Endothelial cell of umbilical vein (primary cell): ENCODE measurements at regions not wholly inside any gene's neighbourhood (a gene's known extent, or its start where the extent isn't known, plus 50 kb on each side); places are given as distances from the start of the nearest gene placed in this dataset.

Source experiments
- BruUV-seq: library from RNA; stranded (reverse); fragments of 400-500 nt; replicated peaks from 2 replicates; lab custom pipeline; 2021; lab: Mats Ljungman, UMichigan
- CTCF ChIA-PET: fragments of 300-600, 350-600 bp; sonication (Branson Sonifier 250); formaldehyde crosslinking; loops from one replicate; lab custom pipeline; 2021; ENCODE audit warnings: antibody characterized with exemption, inconsistent platforms; lab: Charles Lee
- POLR2A ChIA-PET: fragments of 300-600, 350-600 bp; sonication (Branson Sonifier 250); formaldehyde crosslinking; loops from one replicate; lab custom pipeline; 2021; ENCODE audit warnings: antibody characterized with exemption, inconsistent platforms; lab: Charles Lee
- DNase-seq: peaks from one replicate; pipeline ENCODE4 v3.0.0-alpha.2; 2011; ENCODE audit warnings: low read depth, low spot score
- FAIRE-seq: peaks from 2 replicates; lab custom pipeline; 2011; peaks lifted over from hg19 to GRCh38; lab: Jason Lieb, UNC
- H2AFZ ChIP-seq: 2 replicates; pipeline ENCODE4 v1.6.0; 2012; ENCODE audit warnings: low read depth, low read length, control low read depth, inconsistent platforms
- H3K27ac ChIP-seq: 2 replicates; pipeline ENCODE4 v1.5.1; 2011; ENCODE audit warnings: low read depth, mild to moderate bottlenecking, control low read depth, low read length, moderate library complexity; ENCODE audit not compliant: insufficient read depth
- H3K27me3 ChIP-seq, 2 experiments: 2 replicates each; pipeline versions ENCODE4 v1.6.0 to v1.6.1; 2011; ENCODE audit warnings: low read length in 2 of 2, mixed read lengths in 1 of 2; ENCODE audit not compliant: control insufficient read depth in 2 of 2, insufficient read depth in 2 of 2
- H3K36me3 ChIP-seq, 2 experiments: 2 replicates in 1 of 2; 3 replicates in 1 of 2; pipeline ENCODE4 v1.5.1; 2011; ENCODE audit warnings: low read length in 2 of 2, mild to moderate bottlenecking in 1 of 2, moderate library complexity in 1 of 2; ENCODE audit not compliant: control insufficient read depth in 2 of 2, insufficient read depth in 2 of 2; ENCODE audit errors: extremely low read depth in 1 of 2
- H3K4me1 ChIP-seq: 3 replicates; pipeline ENCODE4 v1.5.1; 2011; ENCODE audit warnings: mild to moderate bottlenecking, low read length; ENCODE audit not compliant: control insufficient read depth, insufficient read depth; ENCODE audit errors: extremely low read depth
- H3K4me2 ChIP-seq: 2 replicates; pipeline ENCODE4 v1.6.1; 2011; ENCODE audit warnings: low read length, control low read depth, mixed read lengths; ENCODE audit not compliant: insufficient read depth
- H3K4me3 ChIP-seq, 3 experiments: fragments of 200-600 bp in 1 of 3; sonication (generic), shearing (Covaris generic) in 1 of 3; replicated peaks in 1 of 3; 2 replicates each; pipeline ENCODE4 v1.5.1; 2011 to 2016; ENCODE audit warnings: control low read depth in 3 of 3, low read length in 3 of 3, mild to moderate bottlenecking in 2 of 3, inconsistent platforms in 1 of 3, low read depth in 1 of 3, moderate library complexity in 1 of 3; ENCODE audit not compliant: insufficient read depth in 1 of 3
- H3K79me2 ChIP-seq: 2 replicates; pipeline ENCODE4 v1.6.0; 2012; ENCODE audit warnings: low read length, inconsistent platforms; ENCODE audit not compliant: control insufficient read depth, insufficient read depth
- H3K9ac ChIP-seq: replicated peaks from 2 replicates; pipeline ENCODE3; 2011; ENCODE audit warnings: low read length, control low read depth; ENCODE audit not compliant: insufficient read depth; ENCODE audit errors: extremely low read depth
- H3K9me1 ChIP-seq: replicated peaks from 3 replicates; pipeline ENCODE4 v1.6.0; 2011; ENCODE audit warnings: mild to moderate bottlenecking, low read length; ENCODE audit not compliant: control insufficient read depth, insufficient read depth; ENCODE audit errors: extremely low read depth
- H3K9me3 ChIP-seq: replicated peaks from 2 replicates; pipeline ENCODE4 v1.5.1; 2012; ENCODE audit warnings: low read length, inconsistent platforms; ENCODE audit not compliant: control insufficient read depth, insufficient read depth
- H4K20me1 ChIP-seq: replicated peaks from 2 replicates; pipeline ENCODE3; 2011; ENCODE audit warnings: mild to moderate bottlenecking, low read length; ENCODE audit not compliant: control insufficient read depth, insufficient read depth; ENCODE audit errors: extremely low read depth
- EZH2 ChIP-seq: IDR thresholded peaks from 2 replicates; pipeline ENCODE4 v1.6.1; 2012; ENCODE audit warnings: borderline replicate concordance, low read depth, mild to moderate bottlenecking, moderate library complexity, low read length, inconsistent platforms; ENCODE audit not compliant: severe bottlenecking
- FOS ChIP-seq: IDR thresholded peaks from 2 replicates; pipeline ENCODE4 v1.6.1; 2011; ENCODE audit warnings: mild to moderate bottlenecking, low read length, moderate library complexity, borderline replicate concordance; ENCODE audit not compliant: insufficient read depth
- GATA2 ChIP-seq: IDR thresholded peaks from 2 replicates; pipeline ENCODE4 v1.7.0; 2011; ENCODE audit warnings: low read depth, mild to moderate bottlenecking, moderate library complexity, mixed read lengths, low read length; ENCODE audit not compliant: insufficient read length, insufficient read depth
- JUN ChIP-seq: IDR thresholded peaks from 2 replicates; pipeline ENCODE4 v1.6.1; 2011; ENCODE audit warnings: borderline replicate concordance, low read depth; ENCODE audit not compliant: insufficient read length, insufficient read depth
- MYC ChIP-seq: IDR thresholded peaks from one replicate; pipeline ENCODE4 v1.6.1; 2011; ENCODE audit warnings: mild to moderate bottlenecking, low read depth, low read length
- POLR2A ChIP-seq: IDR thresholded peaks from 2 replicates; pipeline ENCODE4 v1.6.1; 2012; ENCODE audit warnings: low read depth, mild to moderate bottlenecking, control low read depth, low read length
- POLR2AphosphoS5 ChIP-seq: IDR thresholded peaks from 2 replicates; pipeline ENCODE4 v1.6.1; 2012; ENCODE audit warnings: low read depth, mild to moderate bottlenecking, control low read depth, low read length, moderate library complexity; ENCODE audit not compliant: insufficient read depth
- dilution Hi-C: fragments of 300-500 bp; cut with MboI; formaldehyde crosslinking; loops from one replicate; pipeline ENCODE4 v1.15.0; 2019; ENCODE audit warnings: low sequenced_read_pairs; ENCODE audit not compliant: extremely low pct_ligation_motif_present
- intact Hi-C: fragments of 100-400 bp; cut with micrococcal nuclease; formaldehyde crosslinking; loops from one replicate; pipeline ENCODE4 v1.10.0; 2022
- TF ChIP-seq, protein P1 (sequence below), 2 donors: IDR thresholded peaks; 1 replicate in 1 of 2; 2 replicates in 1 of 2; pipeline ENCODE4 v1.5.1; 2011; ENCODE audit warnings: low read length in 2 of 2, mild to moderate bottlenecking in 2 of 2, moderate library complexity in 2 of 2, control low read depth in 1 of 2, inconsistent platforms in 1 of 2, low read depth in 1 of 2; ENCODE audit not compliant: insufficient read depth in 1 of 2; ENCODE audit errors: extremely low read depth in 1 of 2
- TF ChIP-seq, protein P2 (sequence below): IDR thresholded peaks from 2 replicates; pipeline ENCODE4 v1.6.1; 2011; ENCODE audit not compliant: insufficient read depth, insufficient read length

DNA sequence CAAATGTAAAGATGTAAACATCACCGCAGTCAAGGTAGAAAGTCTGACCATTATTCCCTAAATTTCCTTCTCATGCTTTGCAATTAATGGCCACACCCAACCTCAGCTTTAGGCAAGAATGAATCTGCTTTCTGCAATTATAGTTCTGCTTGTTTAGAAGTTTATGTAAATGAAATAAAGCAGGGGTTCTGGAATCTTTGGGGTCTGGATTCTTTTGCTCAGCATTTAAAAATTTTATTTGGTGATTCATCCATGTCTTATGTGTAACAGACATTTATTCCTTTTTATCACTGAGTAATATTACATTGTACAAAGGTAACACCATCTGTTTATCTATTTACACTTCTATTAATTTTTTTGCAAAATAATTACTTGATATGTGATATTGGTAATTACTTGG, 613.6 kb downstream of the UTRN start:
- H3K27me3 ChIP-seq, result no peaks in the 10 kb centered on the region
- H3K36me3 ChIP-seq, result no peaks in the 10 kb centered on the region
- H3K9me1 ChIP-seq, result no peaks in the 10 kb centered on the region
- no TSS peak for BruUV-seq
- no peak overlapping the region for H3K9ac ChIP-seq
- FAIRE-seq, result no peak
- ChIA-PET POLR2A (no interaction called here), CTCF (no interaction called here)
- H3K27ac ChIP-seq, result no peak overlapping the region
- peaks cover 17% of the 10 kb centered on the region for H3K4me1 ChIP-seq
- H3K4me2 ChIP-seq, result no peak overlapping the region
- H3K4me3 ChIP-seq, result no peak overlapping the region
- no peaks in the 10 kb centered on the region for H4K20me1 ChIP-seq
- TF ChIP-seq GATA2 (no peak), JUN (no peak), FOS (no peak), POLR2AphosphoS5 (no peak), POLR2A (no peak), MYC (no peak), EZH2 (no peak)
- TF ChIP-seq, protein P1, sequence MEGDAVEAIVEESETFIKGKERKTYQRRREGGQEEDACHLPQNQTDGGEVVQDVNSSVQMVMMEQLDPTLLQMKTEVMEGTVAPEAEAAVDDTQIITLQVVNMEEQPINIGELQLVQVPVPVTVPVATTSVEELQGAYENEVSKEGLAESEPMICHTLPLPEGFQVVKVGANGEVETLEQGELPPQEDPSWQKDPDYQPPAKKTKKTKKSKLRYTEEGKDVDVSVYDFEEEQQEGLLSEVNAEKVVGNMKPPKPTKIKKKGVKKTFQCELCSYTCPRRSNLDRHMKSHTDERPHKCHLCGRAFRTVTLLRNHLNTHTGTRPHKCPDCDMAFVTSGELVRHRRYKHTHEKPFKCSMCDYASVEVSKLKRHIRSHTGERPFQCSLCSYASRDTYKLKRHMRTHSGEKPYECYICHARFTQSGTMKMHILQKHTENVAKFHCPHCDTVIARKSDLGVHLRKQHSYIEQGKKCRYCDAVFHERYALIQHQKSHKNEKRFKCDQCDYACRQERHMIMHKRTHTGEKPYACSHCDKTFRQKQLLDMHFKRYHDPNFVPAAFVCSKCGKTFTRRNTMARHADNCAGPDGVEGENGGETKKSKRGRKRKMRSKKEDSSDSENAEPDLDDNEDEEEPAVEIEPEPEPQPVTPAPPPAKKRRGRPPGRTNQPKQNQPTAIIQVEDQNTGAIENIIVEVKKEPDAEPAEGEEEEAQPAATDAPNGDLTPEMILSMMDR (IDR thresholded peaks at IDR 0.05; ENCODE audit: extremely low read depth in 1 of 2, insufficient read depth in 1 of 2, low read depth in 1 of 2, low read length in 2 of 2), result no peak
- TF ChIP-seq, protein P2, sequence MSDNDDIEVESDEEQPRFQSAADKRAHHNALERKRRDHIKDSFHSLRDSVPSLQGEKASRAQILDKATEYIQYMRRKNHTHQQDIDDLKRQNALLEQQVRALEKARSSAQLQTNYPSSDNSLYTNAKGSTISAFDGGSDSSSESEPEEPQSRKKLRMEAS, result no peak
- no peak overlapping the region for H2AFZ ChIP-seq
- no peaks in the 10 kb centered on the region for H3K9me3 ChIP-seq
- DNase-seq, result no peak
- dilution Hi-C loops, result no loop called here
- no peaks in the 10 kb centered on the region for H3K79me2 ChIP-seq
- intact Hi-C loops, result no loop called here
